ENCODE measurements at regions not wholly inside any gene's neighbourhood (a gene's known extent, or its start where the extent isn't known, plus 50 kb on each side); places are given as distances from the start of the nearest gene placed in this dataset.

GRCh38 chr12:39061576-39061975 lies 156.2 kb upstream of the CPNE8 start:
- TF ChIP-seq, protein P1, sequence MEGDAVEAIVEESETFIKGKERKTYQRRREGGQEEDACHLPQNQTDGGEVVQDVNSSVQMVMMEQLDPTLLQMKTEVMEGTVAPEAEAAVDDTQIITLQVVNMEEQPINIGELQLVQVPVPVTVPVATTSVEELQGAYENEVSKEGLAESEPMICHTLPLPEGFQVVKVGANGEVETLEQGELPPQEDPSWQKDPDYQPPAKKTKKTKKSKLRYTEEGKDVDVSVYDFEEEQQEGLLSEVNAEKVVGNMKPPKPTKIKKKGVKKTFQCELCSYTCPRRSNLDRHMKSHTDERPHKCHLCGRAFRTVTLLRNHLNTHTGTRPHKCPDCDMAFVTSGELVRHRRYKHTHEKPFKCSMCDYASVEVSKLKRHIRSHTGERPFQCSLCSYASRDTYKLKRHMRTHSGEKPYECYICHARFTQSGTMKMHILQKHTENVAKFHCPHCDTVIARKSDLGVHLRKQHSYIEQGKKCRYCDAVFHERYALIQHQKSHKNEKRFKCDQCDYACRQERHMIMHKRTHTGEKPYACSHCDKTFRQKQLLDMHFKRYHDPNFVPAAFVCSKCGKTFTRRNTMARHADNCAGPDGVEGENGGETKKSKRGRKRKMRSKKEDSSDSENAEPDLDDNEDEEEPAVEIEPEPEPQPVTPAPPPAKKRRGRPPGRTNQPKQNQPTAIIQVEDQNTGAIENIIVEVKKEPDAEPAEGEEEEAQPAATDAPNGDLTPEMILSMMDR (IDR thresholded peaks at IDR 0.05): no peak
- TF ChIP-seq POLR2A (IDR thresholded peaks at IDR 0.05): no peak

Measured in testis (tissue), 2 donors.